22Rv1 (cell line): ENCODE measurements at regions not wholly inside any gene's neighbourhood (a gene's known extent, or its start where the extent isn't known, plus 50 kb on each side); places are given as distances from the start of the nearest gene placed in this dataset.

Source experiments
- CTCF ChIP-seq: fragments of 450-650 bp; IDR thresholded peaks from 2 replicates; pipeline ENCODE4 v1.5.1; 2017; ENCODE audit warnings: mild to moderate bottlenecking
- ZFX ChIP-seq: fragments of 450-650 bp; IDR thresholded peaks from 2 replicates; pipeline ENCODE4 v1.6.1; 2017; ENCODE audit warnings: antibody characterized with exemption, borderline replicate concordance

- TF ChIP-seq CTCF (no peak), ZFX (no peak)
Observed at GRCh38 chr6:227074-227782, 65.1 kb upstream of the DUSP22 start.
